Neural progenitor cell (in vitro differentiated cells): ENCODE measurements at regions not wholly inside any gene's neighbourhood (a gene's known extent, or its start where the extent isn't known, plus 50 kb on each side); places are given as distances from the start of the nearest gene placed in this dataset.
"Not testable (repeated sequence)": the region's sequence is repeated elsewhere in the genome, so short reads cannot be mapped to it uniquely, and the experiment has no call there.

Experiments
- DNase-seq: peaks from one replicate; pipeline ENCODE4 v3.0.0-alpha.2; 2016; ENCODE audit warnings: low spot score
- H2AFZ ChIP-seq: fragments of 200-600 bp; sonication (generic); replicated peaks from 2 replicates; pipeline ENCODE4 v1.6.1; 2016; ENCODE audit warnings: antibody characterized with exemption
- H3F3A ChIP-seq: fragments of 200-600 bp; sonication (generic); 2 replicates; pipeline ENCODE4 v1.6.1; 2016; ENCODE audit warnings: antibody characterized with exemption, low read depth
- H3K27ac ChIP-seq: fragments of 200-600 bp; sonication (generic); 2 replicates; pipeline ENCODE4 v1.5.1; 2016; ENCODE audit warnings: mild to moderate bottlenecking
- H3K27me3 ChIP-seq: fragments of 200-600 bp; sonication (generic); 2 replicates; pipeline ENCODE4 v1.6.1; 2016; ENCODE audit warnings: mild to moderate bottlenecking, moderate library complexity
- H3K36me3 ChIP-seq: fragments of 200-600 bp; sonication (generic); 2 replicates; pipeline ENCODE4 v1.5.1; 2016
- H3K4me1 ChIP-seq: fragments of 200-600 bp; sonication (generic); 2 replicates; pipeline ENCODE4 v1.6.1; 2016; ENCODE audit warnings: mixed run types
- H3K4me2 ChIP-seq: fragments of 200-600 bp; sonication (generic); 2 replicates; pipeline ENCODE4 v1.6.1; 2016
- H3K4me3 ChIP-seq: fragments of 200-600 bp; sonication (generic); 2 replicates; pipeline ENCODE4 v1.5.1; 2016
- H3K79me2 ChIP-seq: fragments of 200-600 bp; sonication (generic); 2 replicates; pipeline ENCODE4 v1.6.1; 2016; ENCODE audit warnings: low read depth
- H3K9ac ChIP-seq: fragments of 200-600 bp; sonication (generic); 2 replicates; pipeline ENCODE4 v1.6.1; 2016
- H3K9me3 ChIP-seq: fragments of 200-600 bp; sonication (generic); 2 replicates; pipeline ENCODE4 v1.5.1; 2016; ENCODE audit warnings: low read depth
- H4K20me1 ChIP-seq: fragments of 200-600 bp; sonication (generic); 2 replicates; pipeline ENCODE4 v1.6.1; 2016; ENCODE audit warnings: low read depth
- H3K27ac Mint-ChIP-seq: 3 replicates; pipeline ENCODE4 v1.8.0; 2021; ENCODE audit warnings: mixed read lengths
- H3K27me3 Mint-ChIP-seq: 2 replicates; pipeline ENCODE4 v1.8.0; 2022; ENCODE audit warnings: low read depth, mild to moderate bottlenecking, inconsistent platforms, moderate library complexity, mixed read lengths; ENCODE audit not compliant: insufficient read depth
- H3K36me3 Mint-ChIP-seq: 3 replicates; pipeline ENCODE4 v1.8.0; 2021; ENCODE audit warnings: mixed read lengths
- H3K4me1 Mint-ChIP-seq: 3 replicates; pipeline ENCODE4 v1.8.0; 2021; ENCODE audit warnings: mixed read lengths
- H3K4me3 Mint-ChIP-seq: 3 replicates; pipeline ENCODE4 v1.8.0; 2021; ENCODE audit warnings: mild to moderate bottlenecking, moderate library complexity, mixed read lengths
- H3K9me3 Mint-ChIP-seq: 3 replicates; pipeline ENCODE4 v1.8.0; 2020; ENCODE audit warnings: mixed read lengths
- CTCF ChIP-seq: fragments of 200-600 bp; sonication (generic); IDR thresholded peaks from 2 replicates; pipeline ENCODE4 v1.5.1; 2017; ENCODE audit warnings: antibody characterized with exemption, mild to moderate bottlenecking
- EZH2 ChIP-seq: fragments of 200-600 bp; sonication (generic); IDR thresholded peaks from 2 replicates; pipeline ENCODE4 v1.6.1; 2017; ENCODE audit warnings: antibody characterized with exemption, mild to moderate bottlenecking, moderate library complexity
- EZH2phosphoT487 ChIP-seq: fragments of 200-600 bp; sonication (generic); IDR thresholded peaks from 2 replicates; pipeline ENCODE4 v1.6.1; 2017; ENCODE audit warnings: antibody characterized with exemption

- H3K79me2 ChIP-seq = no peaks in the 10 kb centered on the region
- H3F3A ChIP-seq = no peaks in the 10 kb centered on the region
- no peak overlapping the region for H3K4me3 ChIP-seq
- no peaks in the 10 kb centered on the region for H4K20me1 ChIP-seq
- H3K27me3 Mint-ChIP-seq = peaks cover 5% of the 10 kb centered on the region
- no peak overlapping the region for H2AFZ ChIP-seq
- H3K36me3 ChIP-seq = no peaks in the 10 kb centered on the region
- no peak overlapping the region for H3K9ac ChIP-seq
- peaks cover 6% of the 10 kb centered on the region for H3K9me3 ChIP-seq
- no peak for DNase-seq
- no peaks in the 10 kb centered on the region for H3K4me1 ChIP-seq
- no peaks in the 10 kb centered on the region for H3K36me3 Mint-ChIP-seq
- TF ChIP-seq CTCF (no peak), EZH2phosphoT487 (no peak), EZH2 (no peak)
- no peak overlapping the region for H3K27ac ChIP-seq
- H3K4me1 Mint-ChIP-seq = no peaks in the 10 kb centered on the region
- H3K27me3 ChIP-seq = no peaks in the 10 kb centered on the region
- no peak overlapping the region for H3K4me2 ChIP-seq
- H3K4me3 Mint-ChIP-seq = no peak overlapping the region
- peaks cover 57% of the 10 kb centered on the region for H3K9me3 Mint-ChIP-seq
- no peak overlapping the region for H3K27ac Mint-ChIP-seq
Measured at GRCh38 chr13:19123502-19123901, 58.1 kb downstream of the TUBA3C start.

GRCh38 chr13:19117913-19118739, 63.5 kb downstream of the TUBA3C start:
- H3K36me3 ChIP-seq = no peaks in the 10 kb centered on the region
- Mint-ChIP-seq H3K36me3 (peaks cover 2% of the 10 kb centered on the region), H3K4me3 (no peak overlapping the region), H3K27ac (no peak overlapping the region), H3K9me3 (peaks cover 67% of the 10 kb centered on the region), H3K27me3 (peaks cover 4% of the 10 kb centered on the region), H3K4me1 (no peaks in the 10 kb centered on the region)
- no peaks in the 10 kb centered on the region for H3K79me2 ChIP-seq
- H3K9me3 ChIP-seq = peaks cover 9% of the 10 kb centered on the region
- H3K27me3 ChIP-seq = no peaks in the 10 kb centered on the region
- no peak overlapping the region for H3K9ac ChIP-seq
- no peak for DNase-seq
- no peak overlapping the region for H2AFZ ChIP-seq
- H3F3A ChIP-seq = no peaks in the 10 kb centered on the region
- H3K4me1 ChIP-seq = no peaks in the 10 kb centered on the region
- TF ChIP-seq CTCF (no peak), EZH2phosphoT487 (no peak), EZH2 (no peak)
- H3K4me3 ChIP-seq = no peak overlapping the region
- H3K4me2 ChIP-seq = no peak overlapping the region
- no peaks in the 10 kb centered on the region for H4K20me1 ChIP-seq
- no peak overlapping the region for H3K27ac ChIP-seq

- not testable (repeated sequence) for DNase-seq, H3K27ac Mint-ChIP-seq, H3K27ac ChIP-seq, H3K4me1 Mint-ChIP-seq, H2AFZ ChIP-seq, H3K27me3 Mint-ChIP-seq, H3K4me3 Mint-ChIP-seq, H3F3A ChIP-seq, H3K27me3 ChIP-seq, H3K36me3 Mint-ChIP-seq, H3K9me3 ChIP-seq, H3K36me3 ChIP-seq, H3K79me2 ChIP-seq, H3K4me1 ChIP-seq, H3K4me2 ChIP-seq, H3K4me3 ChIP-seq, H3K9ac ChIP-seq, H4K20me1 ChIP-seq
- H3K9me3 Mint-ChIP-seq = peaks cover 32% of the 10 kb centered on the region
Measured at GRCh38 chr13:19109225-19109624, 72.4 kb downstream of the TUBA3C start.

- H3K9me3 ChIP-seq = peaks cover 11% of the 10 kb centered on the region
- Mint-ChIP-seq H3K27me3 (no peaks in the 10 kb centered on the region), H3K4me1 (no peaks in the 10 kb centered on the region), H3K27ac (no peak overlapping the region), H3K36me3 (no peaks in the 10 kb centered on the region), H3K4me3 (no peak overlapping the region), H3K9me3 (peaks cover 19% of the 10 kb centered on the region)
- no peak overlapping the region for H3K27ac ChIP-seq
- no peaks in the 10 kb centered on the region for H3K79me2 ChIP-seq
- no peaks in the 10 kb centered on the region for H3F3A ChIP-seq
- H4K20me1 ChIP-seq = no peaks in the 10 kb centered on the region
- no peak for DNase-seq
- no peak overlapping the region for H3K9ac ChIP-seq
- H3K4me3 ChIP-seq = no peak overlapping the region
- TF ChIP-seq EZH2 (no peak), CTCF (no peak), EZH2phosphoT487 (no peak)
- H3K4me1 ChIP-seq = no peaks in the 10 kb centered on the region
- no peak overlapping the region for H2AFZ ChIP-seq
- no peak overlapping the region for H3K4me2 ChIP-seq
- no peaks in the 10 kb centered on the region for H3K27me3 ChIP-seq
- H3K36me3 ChIP-seq = no peaks in the 10 kb centered on the region
Measured at GRCh38 chr13:19103140-19103539, 78.5 kb downstream of the TUBA3C start.
